Body of pancreas (tissue), 4 donors: ENCODE measurements at regions not wholly inside any gene's neighbourhood (a gene's known extent, or its start where the extent isn't known, plus 50 kb on each side); places are given as distances from the start of the nearest gene placed in this dataset.

ENCODE experiments used
- POLR2A ChIP-seq, 3 donors: fragments of 450-650 bp; IDR thresholded peaks; one replicate each; pipeline ENCODE4 v1.6.1; 2016; ENCODE audit warnings: antibody characterized with exemption in 3 of 3, mild to moderate bottlenecking in 2 of 3
- TF ChIP-seq, protein P1 (sequence below), 7 experiments: fragments of 450-650 bp in 4 of 7; fragments of 200-600 bp in 3 of 7; sonication (generic) in 3 of 7; IDR thresholded peaks; one replicate each; pipeline ENCODE4 v1.5.1; 2016 to 2019; ENCODE audit warnings: antibody characterized with exemption in 7 of 7

DNA sequence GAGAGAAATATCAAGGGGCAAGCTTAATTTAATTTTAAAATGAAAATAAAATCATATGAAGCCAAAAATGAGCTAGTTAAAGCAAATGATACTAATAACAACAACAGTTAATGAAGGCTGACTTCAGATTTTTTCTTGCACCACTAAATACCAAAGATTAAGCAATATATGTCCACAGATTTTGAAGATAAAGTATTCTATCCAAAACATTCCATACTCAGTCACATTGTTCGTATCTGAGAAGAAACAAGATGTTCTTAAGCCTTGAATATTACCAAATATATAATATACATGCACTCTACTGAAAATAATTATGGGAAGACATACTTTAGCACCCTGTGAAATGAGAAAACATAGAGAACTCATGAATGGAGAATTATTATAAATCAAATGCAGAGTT, 593.3 kb upstream of the SYT4 start:
- TF ChIP-seq, protein P1, sequence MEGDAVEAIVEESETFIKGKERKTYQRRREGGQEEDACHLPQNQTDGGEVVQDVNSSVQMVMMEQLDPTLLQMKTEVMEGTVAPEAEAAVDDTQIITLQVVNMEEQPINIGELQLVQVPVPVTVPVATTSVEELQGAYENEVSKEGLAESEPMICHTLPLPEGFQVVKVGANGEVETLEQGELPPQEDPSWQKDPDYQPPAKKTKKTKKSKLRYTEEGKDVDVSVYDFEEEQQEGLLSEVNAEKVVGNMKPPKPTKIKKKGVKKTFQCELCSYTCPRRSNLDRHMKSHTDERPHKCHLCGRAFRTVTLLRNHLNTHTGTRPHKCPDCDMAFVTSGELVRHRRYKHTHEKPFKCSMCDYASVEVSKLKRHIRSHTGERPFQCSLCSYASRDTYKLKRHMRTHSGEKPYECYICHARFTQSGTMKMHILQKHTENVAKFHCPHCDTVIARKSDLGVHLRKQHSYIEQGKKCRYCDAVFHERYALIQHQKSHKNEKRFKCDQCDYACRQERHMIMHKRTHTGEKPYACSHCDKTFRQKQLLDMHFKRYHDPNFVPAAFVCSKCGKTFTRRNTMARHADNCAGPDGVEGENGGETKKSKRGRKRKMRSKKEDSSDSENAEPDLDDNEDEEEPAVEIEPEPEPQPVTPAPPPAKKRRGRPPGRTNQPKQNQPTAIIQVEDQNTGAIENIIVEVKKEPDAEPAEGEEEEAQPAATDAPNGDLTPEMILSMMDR (IDR thresholded peaks at IDR 0.05): no peak
- no peak for TF ChIP-seq POLR2A (IDR thresholded peaks at IDR 0.05)
